ENCODE measurements at regions not wholly inside any gene's neighbourhood (a gene's known extent, or its start where the extent isn't known, plus 50 kb on each side); places are given as distances from the start of the nearest gene placed in this dataset.
A peak's percentile ranks its signal among the peaks of the same experiment; 100 is the strongest.
"Not testable (repeated sequence)": the region's sequence is repeated elsewhere in the genome, so short reads cannot be mapped to it uniquely, and the experiment has no call there.

- peak; percentile 99 for DNase-seq
Observed at GRCh38 chr3:194051366-194052149, 84.4 kb upstream of the HES1 start.

GRCh38 chr3:194053136-194053535 is 82.8 kb upstream of the HES1 start:
- no peak for DNase-seq

- no peak for DNase-seq
Observed at GRCh38 chr3:194054016-194054415, 81.9 kb upstream of the HES1 start.

GRCh38 chr3:194054540-194054939 is 81.4 kb upstream of the HES1 start:
- no peak for DNase-seq

GRCh38 chr3:194054961-194055360 is 81.0 kb upstream of the HES1 start:
- DNase-seq: no peak

GRCh38 chr3:194056323-194056722 is 79.6 kb upstream of the HES1 start:
- not testable (repeated sequence) for DNase-seq

GRCh38 chr3:194056731-194057415 is 79.1 kb upstream of the HES1 start:
- DNase-seq: no peak

GRCh38 chr3:194057570-194058188 is 78.3 kb upstream of the HES1 start:
- DNase-seq: no peak

- DNase-seq: peak; percentile 64
Observed at GRCh38 chr3:194058189-194058571, 77.8 kb upstream of the HES1 start.

GRCh38 chr3:194058753-194059152 is 77.2 kb upstream of the HES1 start:
- no peak for DNase-seq

- no peak for DNase-seq
Observed at GRCh38 chr3:194061421-194062030, 74.4 kb upstream of the HES1 start.

GRCh38 chr3:194062830-194063229 is 73.1 kb upstream of the HES1 start:
- DNase-seq: no peak

- no peak for DNase-seq
Observed at GRCh38 chr3:194064380-194065332, 71.3 kb upstream of the HES1 start.

GRCh38 chr3:194067327-194067726 is 68.6 kb upstream of the HES1 start:
- DNase-seq: not testable (repeated sequence)

GRCh38 chr3:194067949-194068362 is 68.0 kb upstream of the HES1 start:
- no peak for DNase-seq

GRCh38 chr3:194069421-194070219 is 66.3 kb upstream of the HES1 start:
- no peak for DNase-seq

GRCh38 chr3:194070220-194070633 is 65.7 kb upstream of the HES1 start:
- DNase-seq: no peak

GRCh38 chr3:194070634-194071409 is 65.1 kb upstream of the HES1 start:
- DNase-seq: peak; percentile 59

- no peak for DNase-seq
Observed at GRCh38 chr3:194072097-194072428, 63.9 kb upstream of the HES1 start.

- DNase-seq: no peak
Observed at GRCh38 chr3:194072691-194073279, 63.2 kb upstream of the HES1 start.

All from NCI-H1417 treated with DMSO at 0.1 percent for 48 hours (cell line).